HepG2 (cell line): ENCODE measurements at regions not wholly inside any gene's neighbourhood (a gene's known extent, or its start where the extent isn't known, plus 50 kb on each side); places are given as distances from the start of the nearest gene placed in this dataset.

ENCODE experiments used
- ATAC-seq: fragments of 200-7000 bp; cut with Tn5 transposase; 3 replicates; pipeline ENCODE4 v1.9.1; 2020; ENCODE audit warnings: mild to moderate bottlenecking, moderate library complexity
- BruUV-seq: library from RNA; stranded (reverse); fragments of 400-500 nt; replicated peaks from 2 replicates; lab custom pipeline; 2021; lab: Mats Ljungman, UMichigan
- CTCF ChIA-PET: fragments of 300-600 bp; formaldehyde crosslinking; extraction: SDS; loops from one replicate; lab custom pipeline; 2021; ENCODE audit warnings: low total read pairs, inconsistent platforms, low intra/inter-chr PET ratio; lab: Yijun Ruan, JAX
- POLR2A ChIA-PET: fragments of 350-600 bp; sonication (Branson Sonifier 250); formaldehyde crosslinking; loops from one replicate; lab custom pipeline; 2020; ENCODE audit warnings: antibody characterized with exemption, inconsistent platforms; lab: Yijun Ruan, JAX
- DNase-seq: peaks from one replicate; pipeline ENCODE4 v3.0.0-alpha.2; 2015; ENCODE audit warnings: low spot score
- FAIRE-seq: peaks from 3 replicates; lab custom pipeline; 2011; peaks lifted over from hg19 to GRCh38; lab: Jason Lieb, UNC
- H2AFZ ChIP-seq: one replicate; pipeline ENCODE4 v1.6.1; 2011; ENCODE audit warnings: low read length, inconsistent platforms
- H3K27ac ChIP-seq: fragments of 300-600 bp; 3 replicates; pipeline ENCODE4 v1.8.0; 2011; ENCODE audit warnings: mixed run types, mild to moderate bottlenecking, mixed read lengths, low read length, inconsistent platforms; ENCODE audit not compliant: insufficient read depth; ENCODE audit errors: extremely low read length
- H3K27me3 ChIP-seq, 2 experiments: fragments of 200-600 bp in 1 of 2; 2 replicates in 1 of 2; 3 replicates in 1 of 2; pipeline versions ENCODE4 v1.6.0 to v1.8.0; 2011; ENCODE audit warnings: low read length in 2 of 2, mild to moderate bottlenecking in 2 of 2, moderate library complexity in 2 of 2, inconsistent platforms in 1 of 2; ENCODE audit not compliant: insufficient read depth in 2 of 2, control insufficient read depth in 1 of 2
- H3K36me3 ChIP-seq, 2 experiments: fragments of 200-600 bp in 1 of 2; replicated peaks in 1 of 2; 2 replicates in 1 of 2; 3 replicates in 1 of 2; pipeline versions ENCODE4 v1.5.1 to v1.8.0; 2011; ENCODE audit warnings: low read length in 2 of 2, inconsistent platforms in 1 of 2; ENCODE audit not compliant: insufficient read depth in 2 of 2, control insufficient read depth in 1 of 2
- H3K4me1 ChIP-seq: 2 replicates; pipeline ENCODE4 v1.5.1; 2012; ENCODE audit warnings: low read length, inconsistent platforms; ENCODE audit not compliant: insufficient read depth
- H3K4me2 ChIP-seq: 2 replicates; pipeline ENCODE4 v1.6.0; 2011; ENCODE audit warnings: low read depth, low read length, inconsistent platforms
- H3K4me3 ChIP-seq, 3 experiments: fragments of 200-600 bp in 1 of 3; sonication (generic), shearing (Covaris generic) in 1 of 3; replicated peaks in 1 of 3; 2 replicates each; pipeline ENCODE4 v1.5.1; 2011 to 2016; ENCODE audit warnings: low read length in 3 of 3, inconsistent platforms in 2 of 3, low read depth in 2 of 3, mild to moderate bottlenecking in 2 of 3, control low read depth in 1 of 3, mixed read lengths in 1 of 3; ENCODE audit not compliant: insufficient read depth in 1 of 3
- H3K79me2 ChIP-seq: one replicate; pipeline ENCODE4 v1.6.1; 2011; ENCODE audit warnings: low read length, inconsistent platforms; ENCODE audit not compliant: insufficient read depth
- H3K9ac ChIP-seq: 2 replicates; pipeline ENCODE4 v1.6.0; 2011; ENCODE audit warnings: mild to moderate bottlenecking, low read depth, low read length, inconsistent platforms; ENCODE audit not compliant: insufficient read depth
- H3K9me3 ChIP-seq: 2 replicates; pipeline ENCODE4 v1.5.1; 2012; ENCODE audit warnings: mild to moderate bottlenecking, low read length
- H4K20me1 ChIP-seq: 2 replicates; pipeline ENCODE4 v1.6.0; 2011; ENCODE audit warnings: inconsistent platforms, mild to moderate bottlenecking, low read length, moderate library complexity; ENCODE audit not compliant: insufficient read depth
- AHR ChIP-seq: IDR thresholded peaks from 2 replicates; pipeline ENCODE4 v1.6.1; 2018; ENCODE audit warnings: missing genetic modification reagents, missing compliant biosample characterization
- FOXA1 ChIP-seq, 2 experiments: fragments of 450-650 bp in 1 of 2; sonication (generic) in 1 of 2; formaldehyde crosslinking in 1 of 2; IDR thresholded peaks; 2 replicates each; pipeline versions ENCODE4 v1.4.0 to v1.6.1; 2016 to 2020; ENCODE audit warnings: missing genetic modification reagents in 1 of 2
- HOXA3 ChIP-seq: sonication (generic); formaldehyde crosslinking; IDR thresholded peaks from 2 replicates; pipeline ENCODE4 v1.5.0; 2020; ENCODE audit warnings: missing genetic modification reagents
- JUND ChIP-seq: sonication (generic); formaldehyde crosslinking; IDR thresholded peaks from 2 replicates; pipeline ENCODE4 v1.8.0; 2022; ENCODE audit warnings: mild to moderate bottlenecking, missing genetic modification reagents
- MAZ ChIP-seq, 2 experiments: sonication (generic) in 1 of 2; formaldehyde crosslinking in 1 of 2; IDR thresholded peaks; 2 replicates each; pipeline versions ENCODE4 v1.5.0 to v1.6.1; 2012 to 2020; ENCODE audit warnings: low read depth in 2 of 2, mild to moderate bottlenecking in 2 of 2, borderline replicate concordance in 1 of 2, improper control_type of control experiment in 1 of 2, low read length in 1 of 2, missing genetic modification reagents in 1 of 2, moderate library complexity in 1 of 2
- NCOA5 ChIP-seq: sonication (generic); formaldehyde crosslinking; IDR thresholded peaks from 2 replicates; pipeline ENCODE4 v1.4.0; 2020; ENCODE audit warnings: missing genetic modification reagents
- RXRB ChIP-seq: IDR thresholded peaks from 2 replicates; pipeline ENCODE4 v1.6.1; 2016; ENCODE audit warnings: borderline replicate concordance, missing genetic modification reagents, missing compliant biosample characterization
- SIX1 ChIP-seq: sonication (generic); formaldehyde crosslinking; IDR thresholded peaks from 2 replicates; pipeline ENCODE4 v1.4.0; 2020; ENCODE audit warnings: missing genetic modification reagents, borderline replicate concordance
- SMAD1 ChIP-seq: sonication (generic); formaldehyde crosslinking; IDR thresholded peaks from 2 replicates; pipeline ENCODE4 v1.4.0; 2020; ENCODE audit warnings: missing genetic modification reagents, low read depth, mild to moderate bottlenecking, borderline replicate concordance
- SP2 ChIP-seq: sonication (generic); formaldehyde crosslinking; IDR thresholded peaks from 2 replicates; pipeline ENCODE4 v1.5.1; 2020; ENCODE audit warnings: mild to moderate bottlenecking, missing genetic modification reagents
- ZFAT ChIP-seq: sonication (generic); formaldehyde crosslinking; conservative IDR thresholded peaks from 2 replicates; pipeline ENCODE4 v1.8.1; 2023; ENCODE audit warnings: missing genetic modification reagents, inconsistent platforms
- ZNF124 ChIP-seq: sonication (generic); formaldehyde crosslinking; IDR thresholded peaks from 2 replicates; pipeline ENCODE4 v1.4.0; 2020; ENCODE audit warnings: missing genetic modification reagents
- ZNF275 ChIP-seq: sonication (generic); formaldehyde crosslinking; IDR thresholded peaks from 2 replicates; pipeline ENCODE4 v1.8.0; 2022; ENCODE audit warnings: missing genetic modification reagents, mild to moderate bottlenecking, inconsistent platforms, borderline replicate concordance
- ZNF510 ChIP-seq: sonication (generic); formaldehyde crosslinking; IDR thresholded peaks from 2 replicates; pipeline ENCODE4 v1.4.0; 2020; ENCODE audit warnings: low read depth, mild to moderate bottlenecking, missing genetic modification reagents
- ZNF720 ChIP-seq: sonication (generic); formaldehyde crosslinking; IDR thresholded peaks from 2 replicates; pipeline ENCODE4 v1.4.0; 2020; ENCODE audit warnings: missing genetic modification reagents
- WGBS: methylation state at CpG from one replicate; pipeline ENCODE4 v1.1.6; 2017; ENCODE audit warnings: low lambda C conversion rate; 5-methylcytosine and 5-hydroxymethylcytosine counted together
- in situ Hi-C: cut with HindIII; loops from 2 replicates; pipeline ENCODE4 v1.10.0; 2017; ENCODE audit warnings: low pct_unique_long_range_greater_than_20kb; ENCODE audit not compliant: extremely low pct_ligation_motif_present
- intact Hi-C: fragments of 100-400 bp; cut with micrococcal nuclease; formaldehyde crosslinking; loops from one replicate; pipeline ENCODE4 v1.10.0; 2022; ENCODE audit not compliant: unreplicated experiment
- TF ChIP-seq, protein P1 (sequence below): sonication (generic); formaldehyde crosslinking; IDR thresholded peaks from 2 replicates; pipeline ENCODE4 v1.4.0; 2020; ENCODE audit warnings: missing genetic modification reagents, borderline replicate concordance
- TF ChIP-seq, protein P2 (sequence below): sonication (generic); formaldehyde crosslinking; conservative IDR thresholded peaks from 2 replicates; pipeline ENCODE4 v1.8.1; 2023; ENCODE audit warnings: missing genetic modification reagents

DNA sequence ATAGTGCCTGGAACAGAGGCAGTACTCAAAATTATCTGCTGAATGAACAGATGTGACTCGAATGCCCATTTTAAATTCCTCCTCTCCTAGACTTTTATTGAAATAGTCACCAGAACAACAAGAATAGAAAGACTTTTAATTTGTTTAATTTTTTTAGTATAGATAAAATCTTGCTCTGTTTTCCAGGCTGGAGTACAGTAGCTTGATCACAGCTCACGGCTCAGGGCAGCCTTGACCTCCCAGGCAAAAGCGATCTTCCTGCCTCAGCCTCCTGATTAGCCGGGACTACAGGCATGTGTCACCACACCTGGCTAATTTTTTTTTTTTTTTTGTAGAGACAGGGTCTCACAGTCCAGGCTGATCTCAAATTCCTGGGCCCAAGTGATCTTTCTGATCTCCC is 120.9 kb upstream of the FREM2 start (continued):
- TF ChIP-seq ZFAT (CRISPR knock-in tag) (no peak), SMAD1 (CRISPR knock-in tag) (no peak), ZNF275 (CRISPR knock-in tag) (no peak), AHR (CRISPR knock-in tag) (no peak), SP2 (no peak), FOXA1 (IDR thresholded peaks at IDR 0.05) (no peak), FOXA1 (CRISPR knock-in tag; IDR thresholded peaks at IDR 0.05) (no peak), MAZ (IDR thresholded peaks at IDR 0.05; ENCODE audit: borderline replicate concordance, low read depth, low read length) (no peak), MAZ (CRISPR knock-in tag; IDR thresholded peaks at IDR 0.05; ENCODE audit: low read depth) (no peak), RXRB (no peak)
- TF ChIP-seq, protein P1, sequence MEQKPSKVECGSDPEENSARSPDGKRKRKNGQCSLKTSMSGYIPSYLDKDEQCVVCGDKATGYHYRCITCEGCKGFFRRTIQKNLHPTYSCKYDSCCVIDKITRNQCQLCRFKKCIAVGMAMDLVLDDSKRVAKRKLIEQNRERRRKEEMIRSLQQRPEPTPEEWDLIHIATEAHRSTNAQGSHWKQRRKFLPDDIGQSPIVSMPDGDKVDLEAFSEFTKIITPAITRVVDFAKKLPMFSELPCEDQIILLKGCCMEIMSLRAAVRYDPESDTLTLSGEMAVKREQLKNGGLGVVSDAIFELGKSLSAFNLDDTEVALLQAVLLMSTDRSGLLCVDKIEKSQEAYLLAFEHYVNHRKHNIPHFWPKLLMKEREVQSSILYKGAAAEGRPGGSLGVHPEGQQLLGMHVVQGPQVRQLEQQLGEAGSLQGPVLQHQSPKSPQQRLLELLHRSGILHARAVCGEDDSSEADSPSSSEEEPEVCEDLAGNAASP (CRISPR knock-in tag): no peak

DNA sequence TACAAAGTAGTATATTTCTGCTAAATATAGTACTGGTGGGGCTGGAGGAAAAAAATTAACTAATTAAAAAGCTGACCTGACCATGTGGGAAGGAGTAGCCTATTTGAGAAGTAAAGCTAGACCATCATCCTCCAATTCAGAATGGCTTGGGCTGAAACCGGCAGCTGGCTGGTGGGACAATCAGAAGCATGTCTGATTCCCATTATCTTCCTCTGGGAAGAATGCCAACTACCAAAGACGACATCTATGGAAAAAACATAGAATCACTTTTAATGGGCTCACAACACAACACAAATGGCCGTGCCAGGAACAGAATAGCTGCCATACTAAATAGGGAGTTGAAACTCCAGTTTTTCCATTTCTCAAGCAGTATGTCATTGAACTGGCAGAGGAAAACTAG is 120.4 kb upstream of the FREM2 start:
- in situ Hi-C loops: no loop called here

More for the DNA sequence above, 120.4 kb upstream of the FREM2 start:
- intact Hi-C loops: no loop called here
- no peaks in the 10 kb centered on the region for H3K79me2 ChIP-seq
- H3K4me2 ChIP-seq: no peak overlapping the region
- 10% methylated on average over 3 of the region's 3 CpGs for WGBS
- no peaks in the 10 kb centered on the region for H3K36me3 ChIP-seq
- H4K20me1 ChIP-seq: no peaks in the 10 kb centered on the region
- no peak for DNase-seq
- no peak overlapping the region for H2AFZ ChIP-seq
- no peaks in the 10 kb centered on the region for H3K4me1 ChIP-seq
- ChIA-PET CTCF (no interaction called here), POLR2A (no interaction called here)
- H3K27me3 ChIP-seq: no peaks in the 10 kb centered on the region
- TF ChIP-seq, protein P2, sequence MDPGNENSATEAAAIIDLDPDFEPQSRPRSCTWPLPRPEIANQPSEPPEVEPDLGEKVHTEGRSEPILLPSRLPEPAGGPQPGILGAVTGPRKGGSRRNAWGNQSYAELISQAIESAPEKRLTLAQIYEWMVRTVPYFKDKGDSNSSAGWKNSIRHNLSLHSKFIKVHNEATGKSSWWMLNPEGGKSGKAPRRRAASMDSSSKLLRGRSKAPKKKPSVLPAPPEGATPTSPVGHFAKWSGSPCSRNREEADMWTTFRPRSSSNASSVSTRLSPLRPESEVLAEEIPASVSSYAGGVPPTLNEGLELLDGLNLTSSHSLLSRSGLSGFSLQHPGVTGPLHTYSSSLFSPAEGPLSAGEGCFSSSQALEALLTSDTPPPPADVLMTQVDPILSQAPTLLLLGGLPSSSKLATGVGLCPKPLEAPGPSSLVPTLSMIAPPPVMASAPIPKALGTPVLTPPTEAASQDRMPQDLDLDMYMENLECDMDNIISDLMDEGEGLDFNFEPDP (CRISPR knock-in tag): no peak
- TF ChIP-seq SIX1 (CRISPR knock-in tag) (no peak), HOXA3 (CRISPR knock-in tag) (no peak), NCOA5 (CRISPR knock-in tag) (no peak), ZNF510 (CRISPR knock-in tag) (no peak), ZNF124 (CRISPR knock-in tag) (no peak), JUND (no peak), ZNF720 (CRISPR knock-in tag) (no peak)
- H3K9ac ChIP-seq: no peak overlapping the region
- FAIRE-seq: no peak
- ATAC-seq: no peak
- H3K4me3 ChIP-seq: no peak overlapping the region
- H3K9me3 ChIP-seq: peaks cover 15% of the 10 kb centered on the region; the same call in 1 of the 2 replicates
- BruUV-seq: no TSS peak
- no peak overlapping the region for H3K27ac ChIP-seq
